Neural crest cell (in vitro differentiated cells): ENCODE measurements at regions not wholly inside any gene's neighbourhood (a gene's known extent, or its start where the extent isn't known, plus 50 kb on each side); places are given as distances from the start of the nearest gene placed in this dataset.

Experiments used
- DNase-seq: peaks from one replicate; pipeline ENCODE4 v3.0.0; 2021; ENCODE audit warnings: low read depth, mixed read lengths, low spot score
- H3K27ac Mint-ChIP-seq: one replicate; pipeline ENCODE4 v1.8.0; 2021; ENCODE audit warnings: mild to moderate bottlenecking, mixed read lengths; ENCODE audit not compliant: unreplicated experiment
- H3K27me3 Mint-ChIP-seq: 2 replicates; pipeline ENCODE4 v1.8.0; 2021; ENCODE audit warnings: low read depth, mild to moderate bottlenecking, mixed read lengths
- H3K36me3 Mint-ChIP-seq: 2 replicates; pipeline ENCODE4 v1.8.0; 2021; ENCODE audit warnings: low read depth, mild to moderate bottlenecking, mixed read lengths
- H3K4me1 Mint-ChIP-seq: 2 replicates; pipeline ENCODE4 v1.8.0; 2021; ENCODE audit warnings: mixed read lengths
- H3K4me3 Mint-ChIP-seq: one replicate; pipeline ENCODE4 v1.8.0; 2021; ENCODE audit warnings: mild to moderate bottlenecking, mixed read lengths
- H3K9me3 Mint-ChIP-seq: 2 replicates; pipeline ENCODE4 v1.8.0; 2021; ENCODE audit warnings: mixed read lengths
- TF ChIP-seq, protein P1 (sequence below): fragments of 200-600 bp; sonication (generic); conservative IDR thresholded peaks from 2 replicates; pipeline ENCODE4 v1.5.0; 2021; ENCODE audit warnings: antibody characterized with exemption, mild to moderate bottlenecking

DNA sequence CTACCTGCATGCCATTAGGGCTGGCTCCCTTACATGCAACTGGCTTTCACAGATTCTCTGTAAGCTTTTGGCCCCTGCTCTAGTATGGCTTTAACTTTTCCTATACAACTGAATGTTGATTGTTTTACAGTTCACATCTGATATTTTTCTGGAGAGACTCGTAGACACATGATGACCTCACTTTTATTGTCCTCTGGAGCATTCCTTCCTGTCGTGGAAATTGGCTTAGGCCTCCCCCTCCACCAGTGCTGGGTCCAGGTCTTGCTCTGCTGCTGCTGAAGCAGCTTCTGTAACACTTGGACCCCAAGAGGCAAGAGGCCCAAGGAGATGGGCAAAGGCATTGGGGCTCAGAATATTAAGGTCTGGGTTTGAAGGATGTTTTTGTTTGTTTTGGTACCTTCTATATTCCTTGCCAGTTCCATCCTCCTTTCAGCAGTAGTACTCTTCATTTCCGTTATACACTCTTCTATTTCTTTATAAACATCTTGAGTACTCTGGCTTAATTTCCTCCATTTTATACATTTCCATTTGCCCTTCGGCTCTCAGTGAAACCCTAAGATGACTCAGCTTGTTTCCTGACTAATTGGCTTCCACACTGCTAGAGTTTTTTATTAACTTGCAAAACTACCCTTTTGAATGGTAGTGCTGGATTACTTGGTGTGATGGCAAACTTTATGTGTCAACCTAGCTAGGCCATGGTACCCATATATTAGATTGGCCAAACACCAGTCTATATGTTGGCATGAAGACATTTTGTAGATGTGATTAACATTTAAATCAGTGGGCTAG is 219.8 kb downstream of the CDCA7 start:
- H3K4me1 Mint-ChIP-seq = peaks cover 12% of the 10 kb centered on the region
- no peaks in the 10 kb centered on the region for H3K36me3 Mint-ChIP-seq
- DNase-seq = no peak
- no peaks in the 10 kb centered on the region for H3K27me3 Mint-ChIP-seq
- no peak overlapping the region for H3K4me3 Mint-ChIP-seq
- TF ChIP-seq, protein P1, sequence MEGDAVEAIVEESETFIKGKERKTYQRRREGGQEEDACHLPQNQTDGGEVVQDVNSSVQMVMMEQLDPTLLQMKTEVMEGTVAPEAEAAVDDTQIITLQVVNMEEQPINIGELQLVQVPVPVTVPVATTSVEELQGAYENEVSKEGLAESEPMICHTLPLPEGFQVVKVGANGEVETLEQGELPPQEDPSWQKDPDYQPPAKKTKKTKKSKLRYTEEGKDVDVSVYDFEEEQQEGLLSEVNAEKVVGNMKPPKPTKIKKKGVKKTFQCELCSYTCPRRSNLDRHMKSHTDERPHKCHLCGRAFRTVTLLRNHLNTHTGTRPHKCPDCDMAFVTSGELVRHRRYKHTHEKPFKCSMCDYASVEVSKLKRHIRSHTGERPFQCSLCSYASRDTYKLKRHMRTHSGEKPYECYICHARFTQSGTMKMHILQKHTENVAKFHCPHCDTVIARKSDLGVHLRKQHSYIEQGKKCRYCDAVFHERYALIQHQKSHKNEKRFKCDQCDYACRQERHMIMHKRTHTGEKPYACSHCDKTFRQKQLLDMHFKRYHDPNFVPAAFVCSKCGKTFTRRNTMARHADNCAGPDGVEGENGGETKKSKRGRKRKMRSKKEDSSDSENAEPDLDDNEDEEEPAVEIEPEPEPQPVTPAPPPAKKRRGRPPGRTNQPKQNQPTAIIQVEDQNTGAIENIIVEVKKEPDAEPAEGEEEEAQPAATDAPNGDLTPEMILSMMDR = no peak
- no peaks in the 10 kb centered on the region for H3K9me3 Mint-ChIP-seq
- H3K27ac Mint-ChIP-seq = no peak overlapping the region

DNA sequence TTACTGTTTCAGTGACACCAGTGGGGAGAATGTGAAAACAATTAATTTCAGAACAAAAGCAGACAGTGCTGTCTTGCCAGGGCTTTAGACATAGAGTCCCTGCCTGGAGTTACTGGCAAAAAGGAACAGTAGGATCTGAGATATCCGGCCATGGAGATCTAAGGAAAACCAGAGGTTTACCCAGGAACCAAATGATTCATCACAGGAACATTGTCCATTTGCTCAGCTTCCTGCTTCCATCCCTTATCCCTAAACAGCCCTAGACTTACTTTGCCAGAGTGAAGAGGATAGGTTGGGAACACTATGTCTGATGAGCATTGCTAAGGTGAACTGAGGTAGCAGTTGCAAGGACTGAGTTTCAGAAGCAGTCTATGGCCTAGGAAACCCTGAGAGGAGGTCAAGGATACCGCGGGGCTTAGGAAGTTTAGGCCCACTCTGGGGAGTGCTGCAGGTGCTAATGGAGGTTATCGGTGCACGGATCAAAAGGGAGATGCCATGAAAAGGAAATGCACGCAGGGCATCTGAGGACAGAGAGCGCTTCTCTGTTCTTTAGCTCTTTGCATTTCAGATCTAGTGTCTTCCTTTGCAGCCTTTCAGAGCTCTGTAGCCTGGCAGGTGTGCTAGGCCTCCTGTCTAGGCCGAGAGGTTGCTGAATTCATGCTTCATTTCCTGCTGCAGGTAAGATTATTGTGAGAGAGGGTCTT is 223.9 kb downstream of the CDCA7 start:
- Mint-ChIP-seq H3K36me3 (no peaks in the 10 kb centered on the region), H3K4me3 (no peak overlapping the region), H3K27ac (no peak overlapping the region), H3K27me3 (no peaks in the 10 kb centered on the region), H3K4me1 (no peaks in the 10 kb centered on the region), H3K9me3 (no peaks in the 10 kb centered on the region)
- TF ChIP-seq, protein P1 = no peak
- DNase-seq = no peak

DNA sequence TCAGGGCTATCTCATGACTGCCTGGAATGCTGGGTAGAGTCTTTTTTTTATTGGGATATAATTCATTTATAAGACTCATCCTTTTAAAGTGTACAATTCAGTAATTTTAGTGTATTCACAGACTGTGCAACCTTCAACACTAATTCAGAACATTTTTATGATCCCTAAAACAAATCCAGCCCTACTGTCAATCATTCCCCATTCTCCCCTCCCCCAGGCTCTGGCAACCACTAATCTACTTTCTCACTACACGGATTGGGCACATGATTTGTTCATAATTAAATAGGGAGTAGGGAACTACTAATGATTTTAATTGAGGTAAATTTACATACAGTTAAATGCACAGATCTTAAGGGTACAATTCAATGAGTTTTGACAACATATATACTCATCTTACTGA is 225.7 kb downstream of the CDCA7 start:
- TF ChIP-seq, protein P1 = no peak
- H3K4me1 Mint-ChIP-seq = peaks cover 7% of the 10 kb centered on the region
- H3K9me3 Mint-ChIP-seq = no peaks in the 10 kb centered on the region
- no peaks in the 10 kb centered on the region for H3K36me3 Mint-ChIP-seq
- H3K4me3 Mint-ChIP-seq = no peak overlapping the region
- H3K27me3 Mint-ChIP-seq = no peaks in the 10 kb centered on the region
- DNase-seq = no peak
- no peak overlapping the region for H3K27ac Mint-ChIP-seq

DNA sequence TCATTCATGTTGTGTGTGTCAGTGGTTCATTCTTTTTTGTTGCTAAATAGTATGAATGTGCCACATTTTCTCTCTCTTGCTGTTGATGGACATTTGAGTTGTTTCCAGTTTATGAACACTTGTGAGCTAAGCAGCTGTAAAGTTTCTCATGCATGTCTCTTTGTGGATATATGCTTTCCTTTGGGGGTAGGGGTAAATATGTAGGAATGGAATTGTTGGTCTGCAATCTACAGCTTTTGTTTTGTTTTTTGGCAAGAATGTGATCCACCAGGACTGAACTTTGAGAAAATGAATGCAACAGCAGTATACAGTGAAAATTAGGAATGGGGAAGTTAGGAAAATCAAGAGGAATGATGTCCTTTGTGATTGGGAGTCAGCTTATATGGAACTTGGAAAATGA is 226.3 kb downstream of the CDCA7 start:
- DNase-seq = no peak
- Mint-ChIP-seq H3K4me3 (no peak overlapping the region), H3K4me1 (peaks cover 7% of the 10 kb centered on the region), H3K36me3 (no peaks in the 10 kb centered on the region), H3K27me3 (no peaks in the 10 kb centered on the region), H3K9me3 (no peaks in the 10 kb centered on the region), H3K27ac (no peak overlapping the region)
- TF ChIP-seq, protein P1 = no peak

GRCh38 chr2:173583196-173583595 is 228.5 kb downstream of the CDCA7 start:
- H3K9me3 Mint-ChIP-seq = no peaks in the 10 kb centered on the region
- no peak overlapping the region for H3K4me3 Mint-ChIP-seq
- TF ChIP-seq, protein P1 = no peak
- DNase-seq = no peak
- H3K4me1 Mint-ChIP-seq = peaks cover 7% of the 10 kb centered on the region
- no peaks in the 10 kb centered on the region for H3K36me3 Mint-ChIP-seq
- no peaks in the 10 kb centered on the region for H3K27me3 Mint-ChIP-seq
- no peak overlapping the region for H3K27ac Mint-ChIP-seq
